ENCODE measurements at regions not wholly inside any gene's neighbourhood (a gene's known extent, or its start where the extent isn't known, plus 50 kb on each side); places are given as distances from the start of the nearest gene placed in this dataset.

- no peak for DNase-seq (ENCODE audit: low read depth, low spot score)
- H3K4me1 ChIP-seq (ENCODE audit: insufficient read depth, insufficient read length) = no peaks in the 10 kb centered on the region
- no peak overlapping the region for H3K9ac ChIP-seq (ENCODE audit: insufficient read length, low read depth)
- no peak overlapping the region for H3K4me3 ChIP-seq (ENCODE audit: insufficient read length, low read depth)
- TF ChIP-seq YY1 (IDR thresholded peaks at IDR 0.05; ENCODE audit: insufficient read depth, insufficient read length) (no peak), ZNF274 (IDR thresholded peaks at IDR 0.05; ENCODE audit: low read depth, low read length) (no peak), SUZ12 (IDR thresholded peaks at IDR 0.05; ENCODE audit: extremely low read depth, insufficient read depth, insufficient read length) (no peak)
- H3K36me3 ChIP-seq (ENCODE audit: insufficient read depth, insufficient read length, low read length) = no peaks in the 10 kb centered on the region
- no peaks in the 10 kb centered on the region for H3K9me3 ChIP-seq (ENCODE audit: insufficient read depth, low read length)
- no peaks in the 10 kb centered on the region for H3K27me3 ChIP-seq (ENCODE audit: insufficient read depth, insufficient read length)
These were observed 1363.4 kb upstream of the CELF2 start for GRCh38 chr10:9654261-9654660.

GRCh38 chr10:9656386-9656785, 1361.3 kb upstream of the CELF2 start:
- H3K27me3 ChIP-seq (ENCODE audit: insufficient read depth, insufficient read length) = no peaks in the 10 kb centered on the region
- no peak overlapping the region for H3K4me3 ChIP-seq (ENCODE audit: insufficient read length, low read depth)
- TF ChIP-seq SUZ12 (IDR thresholded peaks at IDR 0.05; ENCODE audit: extremely low read depth, insufficient read depth, insufficient read length) (no peak), YY1 (IDR thresholded peaks at IDR 0.05; ENCODE audit: insufficient read depth, insufficient read length) (no peak), ZNF274 (IDR thresholded peaks at IDR 0.05; ENCODE audit: low read depth, low read length) (no peak)
- no peak for DNase-seq (ENCODE audit: low read depth, low spot score)
- no peaks in the 10 kb centered on the region for H3K36me3 ChIP-seq (ENCODE audit: insufficient read depth, insufficient read length, low read length)
- no peak overlapping the region for H3K9ac ChIP-seq (ENCODE audit: insufficient read length, low read depth)
- no peaks in the 10 kb centered on the region for H3K9me3 ChIP-seq (ENCODE audit: insufficient read depth, low read length)
- no peaks in the 10 kb centered on the region for H3K4me1 ChIP-seq (ENCODE audit: insufficient read depth, insufficient read length)

GRCh38 chr10:9656996-9657395, 1360.7 kb upstream of the CELF2 start:
- no peak overlapping the region for H3K9ac ChIP-seq (ENCODE audit: insufficient read length, low read depth)
- TF ChIP-seq SUZ12 (IDR thresholded peaks at IDR 0.05; ENCODE audit: extremely low read depth, insufficient read depth, insufficient read length) (no peak), ZNF274 (IDR thresholded peaks at IDR 0.05; ENCODE audit: low read depth, low read length) (no peak), YY1 (IDR thresholded peaks at IDR 0.05; ENCODE audit: insufficient read depth, insufficient read length) (no peak)
- no peaks in the 10 kb centered on the region for H3K9me3 ChIP-seq (ENCODE audit: insufficient read depth, low read length)
- no peaks in the 10 kb centered on the region for H3K27me3 ChIP-seq (ENCODE audit: insufficient read depth, insufficient read length)
- no peak overlapping the region for H3K4me3 ChIP-seq (ENCODE audit: insufficient read length, low read depth)
- DNase-seq (ENCODE audit: low read depth, low spot score) = no peak
- H3K36me3 ChIP-seq (ENCODE audit: insufficient read depth, insufficient read length, low read length) = no peaks in the 10 kb centered on the region
- H3K4me1 ChIP-seq (ENCODE audit: insufficient read depth, insufficient read length) = no peaks in the 10 kb centered on the region

GRCh38 chr10:9657530-9657929, 1360.1 kb upstream of the CELF2 start:
- no peaks in the 10 kb centered on the region for H3K36me3 ChIP-seq (ENCODE audit: insufficient read depth, insufficient read length, low read length)
- no peak for DNase-seq (ENCODE audit: low read depth, low spot score)
- H3K9ac ChIP-seq (ENCODE audit: insufficient read length, low read depth) = no peak overlapping the region
- no peak overlapping the region for H3K4me3 ChIP-seq (ENCODE audit: insufficient read length, low read depth)
- no peaks in the 10 kb centered on the region for H3K27me3 ChIP-seq (ENCODE audit: insufficient read depth, insufficient read length)
- no peaks in the 10 kb centered on the region for H3K4me1 ChIP-seq (ENCODE audit: insufficient read depth, insufficient read length)
- TF ChIP-seq YY1 (IDR thresholded peaks at IDR 0.05; ENCODE audit: insufficient read depth, insufficient read length) (no peak), SUZ12 (IDR thresholded peaks at IDR 0.05; ENCODE audit: extremely low read depth, insufficient read depth, insufficient read length) (no peak), ZNF274 (IDR thresholded peaks at IDR 0.05; ENCODE audit: low read depth, low read length) (no peak)
- H3K9me3 ChIP-seq (ENCODE audit: insufficient read depth, low read length) = no peaks in the 10 kb centered on the region

GRCh38 chr10:9668411-9668810, 1349.3 kb upstream of the CELF2 start:
- Histone ChIP-seq H3K9me3 (ENCODE audit: insufficient read depth, low read length) (no peaks in the 10 kb centered on the region), H3K36me3 (ENCODE audit: insufficient read depth, insufficient read length, low read length) (no peaks in the 10 kb centered on the region), H3K4me3 (ENCODE audit: insufficient read length, low read depth) (no peak overlapping the region), H3K27me3 (ENCODE audit: insufficient read depth, insufficient read length) (no peaks in the 10 kb centered on the region), H3K9ac (ENCODE audit: insufficient read length, low read depth) (no peak overlapping the region), H3K4me1 (ENCODE audit: insufficient read depth, insufficient read length) (no peaks in the 10 kb centered on the region)
- TF ChIP-seq YY1 (IDR thresholded peaks at IDR 0.05; ENCODE audit: insufficient read depth, insufficient read length) = no peak
- TF ChIP-seq SUZ12 (IDR thresholded peaks at IDR 0.05; ENCODE audit: extremely low read depth, insufficient read depth, insufficient read length) = no peak
- no peak for TF ChIP-seq ZNF274 (IDR thresholded peaks at IDR 0.05; ENCODE audit: low read depth, low read length)
- DNase-seq (ENCODE audit: low read depth, low spot score) = no peak

- Histone ChIP-seq H3K4me1 (ENCODE audit: insufficient read depth, insufficient read length) (no peaks in the 10 kb centered on the region), H3K27me3 (ENCODE audit: insufficient read depth, insufficient read length) (no peaks in the 10 kb centered on the region), H3K9ac (ENCODE audit: insufficient read length, low read depth) (no peak overlapping the region), H3K4me3 (ENCODE audit: insufficient read length, low read depth) (no peak overlapping the region), H3K36me3 (ENCODE audit: insufficient read depth, insufficient read length, low read length) (no peaks in the 10 kb centered on the region), H3K9me3 (ENCODE audit: insufficient read depth, low read length) (no peaks in the 10 kb centered on the region)
- DNase-seq (ENCODE audit: low read depth, low spot score) = no peak
- no peak for TF ChIP-seq SUZ12 (IDR thresholded peaks at IDR 0.05; ENCODE audit: extremely low read depth, insufficient read depth, insufficient read length)
- no peak for TF ChIP-seq YY1 (IDR thresholded peaks at IDR 0.05; ENCODE audit: insufficient read depth, insufficient read length)
- no peak for TF ChIP-seq ZNF274 (IDR thresholded peaks at IDR 0.05; ENCODE audit: low read depth, low read length)
These were observed 1346.8 kb upstream of the CELF2 start for GRCh38 chr10:9670911-9671310.

- H3K4me1 ChIP-seq (ENCODE audit: insufficient read depth, insufficient read length) = no peaks in the 10 kb centered on the region
- no peak for TF ChIP-seq YY1 (IDR thresholded peaks at IDR 0.05; ENCODE audit: insufficient read depth, insufficient read length)
- no peak for TF ChIP-seq SUZ12 (IDR thresholded peaks at IDR 0.05; ENCODE audit: extremely low read depth, insufficient read depth, insufficient read length)
- no peak for TF ChIP-seq ZNF274 (IDR thresholded peaks at IDR 0.05; ENCODE audit: low read depth, low read length)
- no peaks in the 10 kb centered on the region for H3K36me3 ChIP-seq (ENCODE audit: insufficient read depth, insufficient read length, low read length)
- peaks cover 16% of the 10 kb centered on the region; the same call in 1 of the 2 replicates for H3K9me3 ChIP-seq (ENCODE audit: insufficient read depth, low read length)
- H3K9ac ChIP-seq (ENCODE audit: insufficient read length, low read depth) = no peak overlapping the region
- no peaks in the 10 kb centered on the region for H3K27me3 ChIP-seq (ENCODE audit: insufficient read depth, insufficient read length)
- no peak overlapping the region for H3K4me3 ChIP-seq (ENCODE audit: insufficient read length, low read depth)
- no peak for DNase-seq (ENCODE audit: low read depth, low spot score)
These were observed 1336.0 kb upstream of the CELF2 start for GRCh38 chr10:9681655-9682054.
